Endothelial cell of umbilical vein (primary cell): ENCODE measurements at regions not wholly inside any gene's neighbourhood (a gene's known extent, or its start where the extent isn't known, plus 50 kb on each side); places are given as distances from the start of the nearest gene placed in this dataset.

Experiments
- BruUV-seq: library from RNA; stranded (reverse); fragments of 400-500 nt; replicated peaks from 2 replicates; lab custom pipeline; 2021; lab: Mats Ljungman, UMichigan
- CTCF ChIA-PET: fragments of 300-600, 350-600 bp; sonication (Branson Sonifier 250); formaldehyde crosslinking; loops from one replicate; lab custom pipeline; 2021; ENCODE audit warnings: antibody characterized with exemption, inconsistent platforms; lab: Charles Lee
- POLR2A ChIA-PET: fragments of 300-600, 350-600 bp; sonication (Branson Sonifier 250); formaldehyde crosslinking; loops from one replicate; lab custom pipeline; 2021; ENCODE audit warnings: antibody characterized with exemption, inconsistent platforms; lab: Charles Lee
- DNase-seq: peaks from one replicate; pipeline ENCODE4 v3.0.0-alpha.2; 2011; ENCODE audit warnings: low read depth, low spot score
- FAIRE-seq: peaks from 2 replicates; lab custom pipeline; 2011; peaks lifted over from hg19 to GRCh38; lab: Jason Lieb, UNC
- H2AFZ ChIP-seq: 2 replicates; pipeline ENCODE4 v1.6.0; 2012; ENCODE audit warnings: low read depth, low read length, control low read depth, inconsistent platforms
- H3K27ac ChIP-seq: 2 replicates; pipeline ENCODE4 v1.5.1; 2011; ENCODE audit warnings: low read depth, mild to moderate bottlenecking, control low read depth, low read length, moderate library complexity; ENCODE audit not compliant: insufficient read depth
- H3K27me3 ChIP-seq, 2 experiments: 2 replicates each; pipeline versions ENCODE4 v1.6.0 to v1.6.1; 2011; ENCODE audit warnings: low read length in 2 of 2, mixed read lengths in 1 of 2; ENCODE audit not compliant: control insufficient read depth in 2 of 2, insufficient read depth in 2 of 2
- H3K36me3 ChIP-seq, 2 experiments: 2 replicates in 1 of 2; 3 replicates in 1 of 2; pipeline ENCODE4 v1.5.1; 2011; ENCODE audit warnings: low read length in 2 of 2, mild to moderate bottlenecking in 1 of 2, moderate library complexity in 1 of 2; ENCODE audit not compliant: control insufficient read depth in 2 of 2, insufficient read depth in 2 of 2; ENCODE audit errors: extremely low read depth in 1 of 2
- H3K4me1 ChIP-seq: 3 replicates; pipeline ENCODE4 v1.5.1; 2011; ENCODE audit warnings: mild to moderate bottlenecking, low read length; ENCODE audit not compliant: control insufficient read depth, insufficient read depth; ENCODE audit errors: extremely low read depth
- H3K4me2 ChIP-seq: 2 replicates; pipeline ENCODE4 v1.6.1; 2011; ENCODE audit warnings: low read length, control low read depth, mixed read lengths; ENCODE audit not compliant: insufficient read depth
- H3K4me3 ChIP-seq, 3 experiments: fragments of 200-600 bp in 1 of 3; sonication (generic), shearing (Covaris generic) in 1 of 3; replicated peaks in 1 of 3; 2 replicates each; pipeline ENCODE4 v1.5.1; 2011 to 2016; ENCODE audit warnings: control low read depth in 3 of 3, low read length in 3 of 3, mild to moderate bottlenecking in 2 of 3, inconsistent platforms in 1 of 3, low read depth in 1 of 3, moderate library complexity in 1 of 3; ENCODE audit not compliant: insufficient read depth in 1 of 3
- H3K79me2 ChIP-seq: 2 replicates; pipeline ENCODE4 v1.6.0; 2012; ENCODE audit warnings: low read length, inconsistent platforms; ENCODE audit not compliant: control insufficient read depth, insufficient read depth
- H3K9ac ChIP-seq: replicated peaks from 2 replicates; pipeline ENCODE3; 2011; ENCODE audit warnings: low read length, control low read depth; ENCODE audit not compliant: insufficient read depth; ENCODE audit errors: extremely low read depth
- H3K9me1 ChIP-seq: replicated peaks from 3 replicates; pipeline ENCODE4 v1.6.0; 2011; ENCODE audit warnings: mild to moderate bottlenecking, low read length; ENCODE audit not compliant: control insufficient read depth, insufficient read depth; ENCODE audit errors: extremely low read depth
- H3K9me3 ChIP-seq: replicated peaks from 2 replicates; pipeline ENCODE4 v1.5.1; 2012; ENCODE audit warnings: low read length, inconsistent platforms; ENCODE audit not compliant: control insufficient read depth, insufficient read depth
- H4K20me1 ChIP-seq: replicated peaks from 2 replicates; pipeline ENCODE3; 2011; ENCODE audit warnings: mild to moderate bottlenecking, low read length; ENCODE audit not compliant: control insufficient read depth, insufficient read depth; ENCODE audit errors: extremely low read depth
- CTCF ChIP-seq, 2 donors: IDR thresholded peaks; 1 replicate in 1 of 2; 2 replicates in 1 of 2; pipeline ENCODE4 v1.5.1; 2011; ENCODE audit warnings: low read length in 2 of 2, mild to moderate bottlenecking in 2 of 2, moderate library complexity in 2 of 2, control low read depth in 1 of 2, inconsistent platforms in 1 of 2, low read depth in 1 of 2; ENCODE audit not compliant: insufficient read depth in 1 of 2; ENCODE audit errors: extremely low read depth in 1 of 2
- EZH2 ChIP-seq: IDR thresholded peaks from 2 replicates; pipeline ENCODE4 v1.6.1; 2012; ENCODE audit warnings: borderline replicate concordance, low read depth, mild to moderate bottlenecking, moderate library complexity, low read length, inconsistent platforms; ENCODE audit not compliant: severe bottlenecking
- FOS ChIP-seq: IDR thresholded peaks from 2 replicates; pipeline ENCODE4 v1.6.1; 2011; ENCODE audit warnings: mild to moderate bottlenecking, low read length, moderate library complexity, borderline replicate concordance; ENCODE audit not compliant: insufficient read depth
- GATA2 ChIP-seq: IDR thresholded peaks from 2 replicates; pipeline ENCODE4 v1.7.0; 2011; ENCODE audit warnings: low read depth, mild to moderate bottlenecking, moderate library complexity, mixed read lengths, low read length; ENCODE audit not compliant: insufficient read length, insufficient read depth
- JUN ChIP-seq: IDR thresholded peaks from 2 replicates; pipeline ENCODE4 v1.6.1; 2011; ENCODE audit warnings: borderline replicate concordance, low read depth; ENCODE audit not compliant: insufficient read length, insufficient read depth
- MAX ChIP-seq: IDR thresholded peaks from 2 replicates; pipeline ENCODE4 v1.6.1; 2011; ENCODE audit not compliant: insufficient read depth, insufficient read length
- MYC ChIP-seq: IDR thresholded peaks from one replicate; pipeline ENCODE4 v1.6.1; 2011; ENCODE audit warnings: mild to moderate bottlenecking, low read depth, low read length
- POLR2A ChIP-seq: IDR thresholded peaks from 2 replicates; pipeline ENCODE4 v1.6.1; 2012; ENCODE audit warnings: low read depth, mild to moderate bottlenecking, control low read depth, low read length
- POLR2AphosphoS5 ChIP-seq: IDR thresholded peaks from 2 replicates; pipeline ENCODE4 v1.6.1; 2012; ENCODE audit warnings: low read depth, mild to moderate bottlenecking, control low read depth, low read length, moderate library complexity; ENCODE audit not compliant: insufficient read depth
- dilution Hi-C: fragments of 300-500 bp; cut with MboI; formaldehyde crosslinking; loops from one replicate; pipeline ENCODE4 v1.15.0; 2019; ENCODE audit warnings: low sequenced_read_pairs; ENCODE audit not compliant: extremely low pct_ligation_motif_present
- intact Hi-C: fragments of 100-400 bp; cut with micrococcal nuclease; formaldehyde crosslinking; loops from one replicate; pipeline ENCODE4 v1.10.0; 2022

- H3K9me1 ChIP-seq, result no peaks in the 10 kb centered on the region
Measured at GRCh38 chr10:113431398-113432160, 121.3 kb upstream of the HABP2 start.

GRCh38 chr10:113433711-113434110 lies 119.1 kb upstream of the HABP2 start:
- Histone ChIP-seq H3K79me2 (no peaks in the 10 kb centered on the region), H3K36me3 (no peaks in the 10 kb centered on the region), H3K27me3 (peaks cover 0 to 1% of the 10 kb centered on the region in 2 experiments), H3K4me2 (no peak overlapping the region), H3K4me1 (no peaks in the 10 kb centered on the region), H3K9ac (no peak overlapping the region), H2AFZ (no peak overlapping the region), H3K27ac (no peak overlapping the region), H3K9me1 (no peaks in the 10 kb centered on the region), H3K4me3 (no peak overlapping the region), H4K20me1 (no peaks in the 10 kb centered on the region), H3K9me3 (no peaks in the 10 kb centered on the region)
- TF ChIP-seq CTCF (IDR thresholded peaks at IDR 0.05; ENCODE audit: extremely low read depth in 1 of 2, insufficient read depth in 1 of 2, low read depth in 1 of 2, low read length in 2 of 2) (no peak), GATA2 (no peak), POLR2A (no peak), JUN (no peak), MYC (no peak), FOS (no peak), EZH2 (no peak), MAX (no peak)
- dilution Hi-C loops (no loop called here), intact Hi-C loops (no loop called here)
- FAIRE-seq, result no peak
- no TSS peak for BruUV-seq
- DNase-seq, result no peak
- POLR2A ChIA-PET, result no interaction called here
- CTCF ChIA-PET, result interaction anchor here (0.6 kb wide), 1 partner anchor 199 kb away, joined by 3 read pairs; no protein-coding TSS in a partner anchor

More at GRCh38 chr10:113431398-113432160, 121.3 kb upstream of the HABP2 start:
- FAIRE-seq (no peak), DNase-seq (no peak)
- Histone ChIP-seq H3K27ac (no peak overlapping the region), H3K27me3 (peaks cover 0 to 1% of the 10 kb centered on the region in 2 experiments), H3K36me3 (no peaks in the 10 kb centered on the region), H3K79me2 (no peaks in the 10 kb centered on the region), H3K4me2 (no peak overlapping the region), H4K20me1 (no peaks in the 10 kb centered on the region), H2AFZ (no peak overlapping the region), H3K9me3 (no peaks in the 10 kb centered on the region), H3K4me1 (no peaks in the 10 kb centered on the region), H3K4me3 (no peak overlapping the region), H3K9ac (no peak overlapping the region)
- no peak for TF ChIP-seq MAX
- TF ChIP-seq POLR2AphosphoS5, result no peak
- TF ChIP-seq POLR2A, result no peak
- TF ChIP-seq FOS, result no peak
- no peak for TF ChIP-seq GATA2
- dilution Hi-C loops, result no loop called here
- ChIA-PET POLR2A (no interaction called here), CTCF (no interaction called here)
- BruUV-seq, result no TSS peak
- intact Hi-C loops, result no loop called here
